IMR-90 (cell line): ENCODE measurements at regions not wholly inside any gene's neighbourhood (a gene's known extent, or its start where the extent isn't known, plus 50 kb on each side); places are given as distances from the start of the nearest gene placed in this dataset.

Source experiments
- ATAC-seq: fragments of 200-7000 bp; cut with Tn5 transposase; 2 replicates; pipeline ENCODE4 v1.9.1; 2020; ENCODE audit warnings: low read depth, mild to moderate bottlenecking, moderate library complexity
- BruUV-seq: library from RNA; stranded (reverse); fragments of 400-500 nt; replicated peaks from 2 replicates; lab custom pipeline; 2021; lab: Mats Ljungman, UMichigan
- CTCF ChIA-PET: fragments of 300-600 bp; formaldehyde crosslinking; extraction: SDS; loops from one replicate; lab custom pipeline; 2021; ENCODE audit warnings: antibody characterized with exemption; lab: Yijun Ruan, JAX
- POLR2A ChIA-PET: fragments of 300-600 bp; sonication (Branson Sonifier 250); formaldehyde crosslinking; loops from one replicate; lab custom pipeline; 2022; ENCODE audit warnings: antibody characterized with exemption; ENCODE audit not compliant: unreplicated experiment; lab: Charles Lee
- DNase-seq: peaks from one replicate; pipeline ENCODE4 v3.0.0; 2013
- H2AFZ ChIP-seq: replicated peaks from 2 replicates; pipeline ENCODE3; 2013; ENCODE audit warnings: low read length, mild to moderate bottlenecking; ENCODE audit not compliant: poor library complexity
- H2AK5ac ChIP-seq: 2 replicates; pipeline ENCODE4 v1.6.1; 2013; ENCODE audit warnings: low read depth, low read length, inconsistent platforms
- H2AK9ac ChIP-seq: replicated peaks from 2 replicates; pipeline ENCODE3; 2013; ENCODE audit warnings: mild to moderate bottlenecking, low read depth, low read length, moderate library complexity; ENCODE audit not compliant: poor library complexity
- H2BK120ac ChIP-seq: 2 replicates; pipeline ENCODE4 v1.6.1; 2013; ENCODE audit warnings: low read depth, low read length, inconsistent platforms
- H2BK15ac ChIP-seq: 3 replicates; pipeline ENCODE4 v1.6.1; 2013; ENCODE audit warnings: low read depth, low read length, inconsistent platforms
- H2BK20ac ChIP-seq: 2 replicates; pipeline ENCODE4 v1.6.1; 2013; ENCODE audit warnings: low read depth, mild to moderate bottlenecking, inconsistent platforms, low read length, moderate library complexity
- H2BK5ac ChIP-seq: 2 replicates; pipeline ENCODE4 v1.6.1; 2013; ENCODE audit warnings: mild to moderate bottlenecking, low read depth, low read length, inconsistent platforms; ENCODE audit not compliant: poor library complexity, severe bottlenecking
- H3K14ac ChIP-seq: replicated peaks from 2 replicates; pipeline ENCODE4 v1.6.1; 2013; ENCODE audit warnings: low read depth, low read length, inconsistent platforms
- H3K18ac ChIP-seq: 2 replicates; pipeline ENCODE4 v1.6.1; 2013; ENCODE audit warnings: low read depth, low read length, control low read depth
- H3K23ac ChIP-seq: 2 replicates; pipeline ENCODE4 v1.6.1; 2013; ENCODE audit warnings: low read depth, low read length, inconsistent platforms
- H3K27ac ChIP-seq: 2 replicates; pipeline ENCODE4 v1.5.1; 2013; ENCODE audit warnings: mild to moderate bottlenecking, control low read depth, low read length; ENCODE audit not compliant: insufficient read depth
- H3K27me3 ChIP-seq: 2 replicates; pipeline ENCODE4 v1.6.1; 2013; ENCODE audit warnings: low read length; ENCODE audit not compliant: control insufficient read depth, insufficient read depth
- H3K36me3 ChIP-seq: 2 replicates; pipeline ENCODE4 v1.6.1; 2013; ENCODE audit warnings: low read length, mixed read lengths; ENCODE audit not compliant: control insufficient read depth, insufficient read depth
- H3K4ac ChIP-seq: 2 replicates; pipeline ENCODE4 v1.6.1; 2013; ENCODE audit warnings: low read depth, low read length, inconsistent platforms
- H3K4me1 ChIP-seq: 2 replicates; pipeline ENCODE4 v1.6.1; 2013; ENCODE audit warnings: low read length, mixed read lengths; ENCODE audit not compliant: control insufficient read depth, insufficient read depth
- H3K4me2 ChIP-seq: 2 replicates; pipeline ENCODE4 v1.6.1; 2013; ENCODE audit warnings: low read depth, mild to moderate bottlenecking, control low read depth, low read length, moderate library complexity
- H3K4me3 ChIP-seq: 2 replicates; pipeline ENCODE4 v1.5.1; 2013; ENCODE audit warnings: low read depth, mild to moderate bottlenecking, control low read depth, low read length, moderate library complexity; ENCODE audit not compliant: insufficient read depth
- H3K56ac ChIP-seq: 2 replicates; pipeline ENCODE4 v1.6.1; 2013; ENCODE audit warnings: low read length, inconsistent platforms; ENCODE audit not compliant: insufficient read depth; ENCODE audit errors: extremely low read depth
- H3K79me1 ChIP-seq, 2 experiments: 2 replicates each; pipeline ENCODE4 v1.6.1; 2013; ENCODE audit warnings: low read length in 2 of 2, inconsistent platforms in 1 of 2, low read depth in 1 of 2
- H3K9ac ChIP-seq: 2 replicates; pipeline ENCODE4 v1.6.1; 2013; ENCODE audit warnings: low read depth, low read length, control low read depth
- H3K9me1 ChIP-seq: 2 replicates; pipeline ENCODE4 v1.6.1; 2013; ENCODE audit warnings: low read length, inconsistent platforms; ENCODE audit not compliant: insufficient read depth
- H3K9me3 ChIP-seq: 2 replicates; pipeline ENCODE4 v1.6.1; 2013; ENCODE audit warnings: low read length; ENCODE audit not compliant: control insufficient read depth, insufficient read depth
- H4K20me1 ChIP-seq: 2 replicates; pipeline ENCODE4 v1.6.1; 2013; ENCODE audit warnings: low read length, inconsistent platforms; ENCODE audit not compliant: insufficient read depth
- H4K5ac ChIP-seq: 2 replicates; pipeline ENCODE4 v1.6.1; 2013; ENCODE audit warnings: mild to moderate bottlenecking, low read depth, low read length, control low read depth
- H4K8ac ChIP-seq, 2 experiments: 2 replicates each; pipeline ENCODE4 v1.6.1; 2013; ENCODE audit warnings: low read depth in 2 of 2, low read length in 2 of 2, control low read depth in 1 of 2, inconsistent platforms in 1 of 2
- H4K91ac ChIP-seq: 2 replicates; pipeline ENCODE4 v1.6.1; 2013; ENCODE audit warnings: low read depth, low read length, inconsistent platforms; ENCODE audit not compliant: insufficient read depth
- BHLHE40 ChIP-seq: fragments of 150-350 bp; IDR thresholded peaks from 2 replicates; pipeline ENCODE4 v1.6.1; 2016; ENCODE audit warnings: mild to moderate bottlenecking, low read depth, low read length
- CTCF ChIP-seq: conservative IDR thresholded peaks from 2 replicates; pipeline ENCODE4 v1.5.1; 2012; ENCODE audit warnings: mild to moderate bottlenecking, low read depth, low read length, improper control_type of control experiment
- WGBS, 2 experiments: methylation state at CpG; one replicate each; pipeline versions ENCODE4 v1.1.5 to v1.1.7; 2013; ENCODE audit warnings: missing lambda C conversion rate in 2 of 2; ENCODE audit not compliant: insufficient read length in 1 of 2; ENCODE audit errors: extremely low coverage in 2 of 2; 5-methylcytosine and 5-hydroxymethylcytosine counted together
- dilution Hi-C: fragments of 300-500 bp; cut with HindIII; formaldehyde crosslinking; loops from one replicate; pipeline ENCODE4 v1.14.3; 2018; ENCODE audit warnings: low sequenced_read_pairs; ENCODE audit not compliant: unreplicated experiment
- in situ Hi-C: fragments of 300-500 bp; cut with MboI; formaldehyde crosslinking; loops from 3 replicates; pipeline ENCODE4 v1.14.3; 2019; ENCODE audit warnings: low sequenced_read_pairs, inconsistent platforms, mixed read lengths
- intact Hi-C: fragments of 100-400 bp; cut with micrococcal nuclease; formaldehyde crosslinking; loops from 2 replicates; pipeline ENCODE4 v1.10.0; 2022

GRCh38 chr3:193974671-193975535, 161.0 kb upstream of the HES1 start:
- Histone ChIP-seq H3K4me2 (peak overlapping the region; percentile 22; the same call in 1 of the 2 replicates), H2AK9ac (peak overlapping the region; percentile 23), H3K4ac (no peak overlapping the region), H2BK5ac (no peak overlapping the region), H3K9me1 (no peaks in the 10 kb centered on the region), H3K9me3 (no peaks in the 10 kb centered on the region), H3K9ac (no peak overlapping the region), H3K36me3 (no peaks in the 10 kb centered on the region), H4K91ac (no peak overlapping the region), H2BK15ac (no peak overlapping the region), H3K27ac (no peak overlapping the region), H3K4me1 (peaks cover 5% of the 10 kb centered on the region; the same call in 1 of the 2 replicates), H3K56ac (no peak overlapping the region), H3K23ac (no peak overlapping the region), H2AFZ (peak overlapping the region; percentile 48), H3K27me3 (peaks cover 51% of the 10 kb centered on the region), H3K4me3 (no peak overlapping the region), H2AK5ac (no peak overlapping the region), H3K18ac (no peak overlapping the region), H4K8ac (no peak overlapping the region), H2BK20ac (no peak overlapping the region), H3K79me1 (no peaks in the 10 kb centered on the region), H4K5ac (no peak overlapping the region), H4K20me1 (no peaks in the 10 kb centered on the region), H3K14ac (no peak overlapping the region), H2BK120ac (no peak overlapping the region)
- DNase-seq, result peak; percentile 40
- BruUV-seq, result no TSS peak
- ChIA-PET POLR2A (no interaction called here), CTCF (interaction anchor here (1.0 kb wide), 2 partner anchors 24 to 194 kb away, joined by 3 read pairs; no protein-coding TSS in a partner anchor)
- dilution Hi-C loops (no loop called here), in situ Hi-C loops (no loop called here), intact Hi-C loops (no loop called here)
- WGBS, 2 experiments, result 11% methylated on average over 4 of the region's 22 CpGs; no CpG with 5 or more reads in 1 of the 2 experiments
- peak; percentile 30; the same call in 1 of the 2 replicates for TF ChIP-seq CTCF
- TF ChIP-seq BHLHE40, result no peak
- ATAC-seq, result peak; percentile 67
